T1000 (cell line): ENCODE measurements at regions not wholly inside any gene's neighbourhood (a gene's known extent, or its start where the extent isn't known, plus 50 kb on each side); places are given as distances from the start of the nearest gene placed in this dataset.

ENCODE experiments used
- DNase-seq: peaks from one replicate; lab custom pipeline; 2025; ENCODE audit warnings: mixed read lengths; lab: John Stamatoyannopoulos, UW

- no peak for DNase-seq
Measured at GRCh38 chr16:52650789-52651188, 103.8 kb upstream of the TOX3 start.

GRCh38 chr16:52650318-52650717 lies 103.4 kb upstream of the TOX3 start:
- DNase-seq: no peak

GRCh38 chr16:52649870-52650269 lies 102.9 kb upstream of the TOX3 start:
- no peak for DNase-seq

- no peak for DNase-seq
Measured at GRCh38 chr16:52647588-52647987, 100.6 kb upstream of the TOX3 start.

- DNase-seq: no peak
Measured at GRCh38 chr16:52643006-52643405, 96.1 kb upstream of the TOX3 start.

- DNase-seq: no peak
Measured at GRCh38 chr16:52634528-52634927, 87.6 kb upstream of the TOX3 start.

- no peak for DNase-seq
Measured at GRCh38 chr16:52634104-52634503, 87.2 kb upstream of the TOX3 start.

- no peak for DNase-seq
Measured at GRCh38 chr16:52633230-52633629, 86.3 kb upstream of the TOX3 start.

GRCh38 chr16:52631711-52632110 lies 84.8 kb upstream of the TOX3 start:
- no peak for DNase-seq

GRCh38 chr16:52630711-52631110 lies 83.8 kb upstream of the TOX3 start:
- DNase-seq: no peak

- DNase-seq: no peak
Measured at GRCh38 chr16:52629296-52629695, 82.4 kb upstream of the TOX3 start.

- DNase-seq: no peak
Measured at GRCh38 chr16:52624891-52625290, 77.9 kb upstream of the TOX3 start.

- no peak for DNase-seq
Measured at GRCh38 chr16:52621651-52622050, 74.7 kb upstream of the TOX3 start.

- no peak for DNase-seq
Measured at GRCh38 chr16:52618753-52619497, 72.0 kb upstream of the TOX3 start.

- DNase-seq: no peak
Measured at GRCh38 chr16:52617591-52617990, 70.6 kb upstream of the TOX3 start.

GRCh38 chr16:52613508-52613907 lies 66.6 kb upstream of the TOX3 start:
- no peak for DNase-seq

GRCh38 chr16:52611817-52612673 lies 65.1 kb upstream of the TOX3 start:
- DNase-seq: no peak

GRCh38 chr16:52603015-52603414 lies 56.1 kb upstream of the TOX3 start:
- DNase-seq: no peak

GRCh38 chr16:52597772-52598483 lies 51.0 kb upstream of the TOX3 start:
- no peak for DNase-seq

GRCh38 chr16:52597073-52597771 lies 50.3 kb upstream of the TOX3 start:
- no peak for DNase-seq
